WERI-Rb-1 (cell line): ENCODE measurements at regions not wholly inside any gene's neighbourhood (a gene's known extent, or its start where the extent isn't known, plus 50 kb on each side); places are given as distances from the start of the nearest gene placed in this dataset.

Experiments used
- DNase-seq: peaks from one replicate; pipeline ENCODE4 v3.0.0-alpha.2; 2020
- H3K27ac ChIP-seq: fragments of 250-450 bp; sonication (Bioruptor Pico); 2 replicates; pipeline ENCODE4 v1.5.1; 2020; ENCODE audit warnings: mild to moderate bottlenecking, moderate library complexity
- H3K27me3 ChIP-seq: fragments of 250-450 bp; sonication (Bioruptor Pico); 2 replicates; pipeline ENCODE4 v1.5.1; 2021; ENCODE audit warnings: mild to moderate bottlenecking, low read depth, moderate library complexity; ENCODE audit not compliant: insufficient read depth, severe bottlenecking
- H3K36me3 ChIP-seq: fragments of 250-450 bp; sonication (Bioruptor Pico); 2 replicates; pipeline ENCODE4 v1.5.1; 2020; ENCODE audit warnings: mild to moderate bottlenecking, moderate library complexity
- H3K4me3 ChIP-seq: 2 replicates; pipeline ENCODE4 v1.5.1; 2011; ENCODE audit warnings: low read depth, mild to moderate bottlenecking, control low read depth, low read length
- H3K9me3 ChIP-seq: fragments of 250-450 bp; sonication (Bioruptor Pico); 2 replicates; pipeline ENCODE4 v1.5.1; 2021; ENCODE audit warnings: mild to moderate bottlenecking, moderate library complexity; ENCODE audit not compliant: severe bottlenecking
- TF ChIP-seq, protein P1 (sequence below): IDR thresholded peaks from 2 replicates; pipeline ENCODE4 v1.5.1; 2011; ENCODE audit warnings: low read depth, mild to moderate bottlenecking, control low read depth, inconsistent platforms, low read length

DNA sequence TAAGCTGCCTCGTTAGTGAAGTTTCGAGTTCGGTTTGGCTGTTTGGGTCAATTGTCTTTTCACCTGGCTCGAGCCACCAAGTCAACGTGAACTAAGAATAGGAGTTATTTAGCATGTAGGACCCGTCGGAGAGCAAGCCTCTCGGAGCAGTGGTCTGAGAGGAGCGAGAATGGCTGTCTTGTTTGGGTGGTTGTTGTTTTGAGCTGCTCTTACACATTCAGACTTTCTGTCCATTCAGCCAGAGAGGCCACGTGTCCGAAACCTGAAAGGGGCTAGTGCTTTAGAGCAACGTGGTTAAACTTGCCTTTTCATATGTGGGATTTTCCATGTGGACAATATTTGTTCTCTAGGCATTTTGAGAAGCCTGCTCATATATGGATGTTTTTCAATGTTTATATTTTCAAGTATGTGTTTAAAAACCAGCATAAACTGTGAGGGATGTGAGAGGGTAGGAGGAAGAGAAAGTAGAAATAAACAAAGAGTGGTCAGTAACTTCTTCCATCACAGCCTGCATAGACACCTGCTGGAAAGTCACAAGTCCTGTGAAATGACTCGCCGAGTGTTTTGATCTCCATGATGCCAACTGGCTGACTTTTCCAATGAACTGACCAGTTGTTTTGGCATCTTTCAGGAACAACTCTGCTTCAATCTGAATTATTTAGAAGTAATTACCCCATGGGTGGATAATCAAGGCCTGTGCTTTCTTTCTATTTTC, 221.0 kb downstream of the ASCL1 start:
- no peak for DNase-seq
- no peaks in the 10 kb centered on the region for H3K9me3 ChIP-seq
- TF ChIP-seq, protein P1, sequence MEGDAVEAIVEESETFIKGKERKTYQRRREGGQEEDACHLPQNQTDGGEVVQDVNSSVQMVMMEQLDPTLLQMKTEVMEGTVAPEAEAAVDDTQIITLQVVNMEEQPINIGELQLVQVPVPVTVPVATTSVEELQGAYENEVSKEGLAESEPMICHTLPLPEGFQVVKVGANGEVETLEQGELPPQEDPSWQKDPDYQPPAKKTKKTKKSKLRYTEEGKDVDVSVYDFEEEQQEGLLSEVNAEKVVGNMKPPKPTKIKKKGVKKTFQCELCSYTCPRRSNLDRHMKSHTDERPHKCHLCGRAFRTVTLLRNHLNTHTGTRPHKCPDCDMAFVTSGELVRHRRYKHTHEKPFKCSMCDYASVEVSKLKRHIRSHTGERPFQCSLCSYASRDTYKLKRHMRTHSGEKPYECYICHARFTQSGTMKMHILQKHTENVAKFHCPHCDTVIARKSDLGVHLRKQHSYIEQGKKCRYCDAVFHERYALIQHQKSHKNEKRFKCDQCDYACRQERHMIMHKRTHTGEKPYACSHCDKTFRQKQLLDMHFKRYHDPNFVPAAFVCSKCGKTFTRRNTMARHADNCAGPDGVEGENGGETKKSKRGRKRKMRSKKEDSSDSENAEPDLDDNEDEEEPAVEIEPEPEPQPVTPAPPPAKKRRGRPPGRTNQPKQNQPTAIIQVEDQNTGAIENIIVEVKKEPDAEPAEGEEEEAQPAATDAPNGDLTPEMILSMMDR: no peak
- no peak overlapping the region for H3K4me3 ChIP-seq
- H3K27ac ChIP-seq: no peak overlapping the region
- no peaks in the 10 kb centered on the region for H3K27me3 ChIP-seq
- H3K36me3 ChIP-seq: no peaks in the 10 kb centered on the region

DNA sequence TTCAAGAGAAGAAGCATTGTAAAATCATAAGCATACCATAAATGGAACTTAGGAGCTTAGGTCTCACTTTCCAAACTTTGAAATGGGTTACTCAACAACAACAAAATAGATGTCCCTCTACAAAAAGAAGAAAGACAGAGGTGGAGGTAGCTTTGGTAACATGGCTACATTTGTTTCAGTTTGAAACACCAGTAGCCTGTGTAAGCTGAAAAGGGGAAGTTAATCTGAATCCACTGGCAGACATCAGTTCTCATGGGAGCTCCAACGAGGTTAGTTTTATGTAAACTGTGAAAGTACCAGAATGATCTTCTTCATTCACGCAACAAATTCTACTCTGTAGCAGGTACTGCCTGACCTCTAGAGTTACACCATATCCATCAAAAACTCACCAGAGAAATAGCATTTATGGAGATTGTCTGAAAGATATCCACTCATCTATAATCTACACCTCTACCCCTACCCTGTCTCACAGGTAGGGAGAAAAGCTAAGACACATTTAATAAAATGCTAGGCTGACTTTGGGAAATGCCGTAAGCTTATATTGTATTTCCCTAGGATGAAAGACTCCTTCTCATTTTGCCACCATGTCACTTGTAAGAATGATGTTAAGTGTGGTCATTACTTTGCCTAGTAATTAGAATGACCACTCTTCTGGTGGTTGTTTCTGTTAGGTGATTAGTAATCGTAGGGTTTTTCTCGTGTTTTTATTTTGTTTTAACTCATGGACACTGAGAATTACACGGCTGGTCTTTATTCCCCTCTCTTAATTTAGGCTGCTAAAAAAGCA, 224.1 kb downstream of the ASCL1 start:
- TF ChIP-seq, protein P1: no peak
- H3K27me3 ChIP-seq: no peaks in the 10 kb centered on the region
- H3K36me3 ChIP-seq: no peaks in the 10 kb centered on the region
- DNase-seq: no peak
- H3K4me3 ChIP-seq: no peak overlapping the region
- no peak overlapping the region for H3K27ac ChIP-seq
- H3K9me3 ChIP-seq: no peaks in the 10 kb centered on the region

DNA sequence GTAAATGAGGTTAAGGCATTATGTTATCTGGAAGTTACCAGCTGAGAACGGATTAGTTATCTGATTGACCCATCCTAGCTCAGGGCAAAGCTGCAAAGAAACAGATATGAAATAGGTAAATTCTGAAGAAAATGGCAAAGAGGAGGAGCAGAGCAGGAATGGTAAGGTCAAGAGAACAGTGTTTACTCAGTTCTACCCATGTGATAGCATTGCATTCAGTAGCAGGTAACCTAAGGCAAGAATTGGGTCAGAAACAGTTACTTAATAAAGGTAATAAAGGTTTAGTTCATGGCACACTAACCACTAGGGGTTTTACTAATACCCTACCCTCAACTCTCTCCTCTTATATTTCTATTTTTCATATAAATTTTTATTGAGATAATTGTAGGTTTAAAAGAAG, 224.8 kb downstream of the ASCL1 start:
- no peaks in the 10 kb centered on the region for H3K27me3 ChIP-seq
- no peaks in the 10 kb centered on the region for H3K36me3 ChIP-seq
- no peak overlapping the region for H3K4me3 ChIP-seq
- DNase-seq: no peak
- H3K27ac ChIP-seq: no peak overlapping the region
- no peaks in the 10 kb centered on the region for H3K9me3 ChIP-seq
- TF ChIP-seq, protein P1: no peak

DNA sequence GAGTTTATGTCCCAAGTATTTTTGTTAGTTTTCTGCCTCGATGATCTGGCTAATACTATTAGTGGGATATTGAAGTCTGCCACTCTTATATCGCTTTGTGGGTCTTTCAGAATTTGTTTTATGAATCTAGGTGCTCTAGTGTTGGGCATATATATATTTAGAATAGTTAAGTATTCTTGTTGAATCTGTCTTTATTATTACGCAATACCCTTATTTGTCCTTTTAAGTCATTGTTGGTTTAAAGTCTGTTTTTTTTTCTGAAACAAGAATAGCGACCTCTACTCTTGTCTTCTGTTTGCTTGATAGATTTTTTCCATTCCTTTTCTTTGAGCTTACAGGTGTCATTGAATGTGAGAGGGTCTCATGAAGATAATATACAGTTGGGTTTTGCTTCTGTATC, 239.0 kb downstream of the ASCL1 start:
- Histone ChIP-seq H3K27ac (no peak overlapping the region), H3K27me3 (no peaks in the 10 kb centered on the region), H3K9me3 (no peaks in the 10 kb centered on the region), H3K36me3 (no peaks in the 10 kb centered on the region), H3K4me3 (no peak overlapping the region)
- no peak for DNase-seq
- TF ChIP-seq, protein P1: no peak

DNA sequence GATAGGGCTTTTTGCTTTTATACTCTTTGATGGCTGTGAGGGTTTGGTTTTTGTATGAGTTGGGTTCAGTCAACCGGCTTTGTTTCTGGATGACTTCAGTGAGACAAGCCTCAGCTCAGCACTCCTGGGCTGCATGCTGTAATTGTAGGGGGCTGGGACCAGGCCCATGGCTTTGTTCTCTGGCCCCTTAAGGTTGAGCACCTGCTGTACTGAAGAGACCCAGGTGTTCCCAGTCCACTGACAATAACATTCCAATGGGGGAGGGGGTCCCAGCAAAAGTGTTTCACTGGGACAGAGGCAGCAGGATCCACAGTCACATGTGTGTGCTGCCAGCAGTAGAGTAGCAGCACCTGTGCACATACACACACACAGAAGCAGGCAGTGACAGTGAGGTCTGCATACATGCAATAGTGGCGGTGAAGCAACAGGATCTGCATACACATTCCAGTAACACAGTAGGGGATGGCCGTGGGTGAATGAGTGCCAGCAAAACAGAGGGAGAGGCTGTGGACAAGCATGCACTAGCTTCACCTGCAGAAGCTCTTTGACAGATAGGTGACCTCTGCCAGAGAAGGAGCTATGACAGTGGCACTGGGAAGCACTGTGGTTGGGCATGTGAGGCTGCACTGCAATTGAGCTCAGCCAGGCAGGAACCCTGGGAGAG, 240.4 kb downstream of the ASCL1 start:
- no peaks in the 10 kb centered on the region for H3K27me3 ChIP-seq
- no peaks in the 10 kb centered on the region for H3K36me3 ChIP-seq
- TF ChIP-seq, protein P1: no peak
- no peak for DNase-seq
- H3K9me3 ChIP-seq: no peaks in the 10 kb centered on the region
- H3K27ac ChIP-seq: no peak overlapping the region
- no peak overlapping the region for H3K4me3 ChIP-seq
